RPMI7951 (cell line): ENCODE measurements at regions not wholly inside any gene's neighbourhood (a gene's known extent, or its start where the extent isn't known, plus 50 kb on each side); places are given as distances from the start of the nearest gene placed in this dataset.
"Not testable (repeated sequence)": the region's sequence is repeated elsewhere in the genome, so short reads cannot be mapped to it uniquely, and the experiment has no call there.

Experiments
- DNase-seq: peaks from one replicate; pipeline ENCODE4 v3.0.0-alpha.2; 2012; ENCODE audit warnings: low read depth

- no peak for DNase-seq
These were observed 98.5 kb upstream of the PNPLA4 start for GRCh38 chrX:8025705-8026104.

- DNase-seq: no peak
These were observed 91.7 kb upstream of the PNPLA4 start for GRCh38 chrX:8018934-8019333.

- DNase-seq: no peak
These were observed 82.9 kb upstream of the PNPLA4 start for GRCh38 chrX:8010105-8010504.

GRCh38 chrX:8005678-8006347 lies 78.6 kb upstream of the PNPLA4 start:
- no peak for DNase-seq

- DNase-seq: no peak
These were observed 76.1 kb upstream of the PNPLA4 start for GRCh38 chrX:8003147-8003883.

- no peak for DNase-seq
These were observed 69.6 kb upstream of the PNPLA4 start for GRCh38 chrX:7996851-7997250.

- DNase-seq: peak; percentile 10
These were observed 69.2 kb upstream of the PNPLA4 start for GRCh38 chrX:7996414-7996813.

- no peak for DNase-seq
These were observed 66.7 kb upstream of the PNPLA4 start for GRCh38 chrX:7993873-7994272.

GRCh38 chrX:7988013-7988759 lies 61.0 kb upstream of the PNPLA4 start:
- DNase-seq: peak; percentile 0

GRCh38 chrX:7987160-7988012 lies 60.2 kb upstream of the PNPLA4 start:
- peak; percentile 11 for DNase-seq

- DNase-seq: not testable (repeated sequence)
These were observed 59.5 kb upstream of the PNPLA4 start for GRCh38 chrX:7986738-7987137.

- DNase-seq: peak; percentile 0
These were observed 58.4 kb upstream of the PNPLA4 start for GRCh38 chrX:7985568-7985967.

GRCh38 chrX:7983581-7983980 lies 56.4 kb upstream of the PNPLA4 start:
- DNase-seq: no peak
